Calu3 (cell line): ENCODE measurements at regions not wholly inside any gene's neighbourhood (a gene's known extent, or its start where the extent isn't known, plus 50 kb on each side); places are given as distances from the start of the nearest gene placed in this dataset.

Experiments
- BruUV-seq: library from RNA; stranded (reverse); fragments of 400-500 nt; replicated peaks from 2 replicates; lab custom pipeline; 2021; lab: Mats Ljungman, UMichigan
- CTCF ChIA-PET: fragments of 300-600 bp; sonication (Branson Sonifier 250); formaldehyde crosslinking; loops from one replicate; lab custom pipeline; 2022; ENCODE audit warnings: antibody characterized with exemption; lab: Charles Lee
- DNase-seq: peaks from one replicate; pipeline ENCODE4 v3.0.0; 2022
- H3K27ac Mint-ChIP-seq: one replicate; pipeline ENCODE4 v1.8.0; 2022; ENCODE audit warnings: mixed read lengths; ENCODE audit not compliant: unreplicated experiment
- H3K27me3 Mint-ChIP-seq: one replicate; pipeline ENCODE4 v1.8.0; 2022; ENCODE audit warnings: mixed read lengths; ENCODE audit not compliant: unreplicated experiment
- H3K36me3 Mint-ChIP-seq: one replicate; pipeline ENCODE4 v1.8.0; 2022; ENCODE audit warnings: mild to moderate bottlenecking, moderate library complexity, mixed read lengths; ENCODE audit not compliant: insufficient read depth, unreplicated experiment
- H3K4me1 Mint-ChIP-seq: one replicate; pipeline ENCODE4 v1.8.0; 2022; ENCODE audit warnings: mild to moderate bottlenecking, low read depth, mixed read lengths; ENCODE audit not compliant: unreplicated experiment
- H3K4me3 Mint-ChIP-seq: one replicate; pipeline ENCODE4 v1.8.0; 2022; ENCODE audit warnings: mild to moderate bottlenecking, low read depth, moderate library complexity, mixed read lengths; ENCODE audit not compliant: unreplicated experiment
- H3K9me3 Mint-ChIP-seq: one replicate; pipeline ENCODE4 v1.8.0; 2022; ENCODE audit warnings: low read depth, mixed read lengths; ENCODE audit not compliant: unreplicated experiment
- intact Hi-C: fragments of 100-400 bp; cut with micrococcal nuclease; formaldehyde crosslinking; loops from one replicate; pipeline ENCODE4 v1.10.0; 2022; ENCODE audit not compliant: unreplicated experiment
- TF ChIP-seq, protein P1 (sequence below): fragments of 200-600 bp; IDR thresholded peaks from one replicate; pipeline ENCODE4 v1.8.0; 2022; ENCODE audit warnings: antibody characterized with exemption; ENCODE audit not compliant: unreplicated experiment

DNA sequence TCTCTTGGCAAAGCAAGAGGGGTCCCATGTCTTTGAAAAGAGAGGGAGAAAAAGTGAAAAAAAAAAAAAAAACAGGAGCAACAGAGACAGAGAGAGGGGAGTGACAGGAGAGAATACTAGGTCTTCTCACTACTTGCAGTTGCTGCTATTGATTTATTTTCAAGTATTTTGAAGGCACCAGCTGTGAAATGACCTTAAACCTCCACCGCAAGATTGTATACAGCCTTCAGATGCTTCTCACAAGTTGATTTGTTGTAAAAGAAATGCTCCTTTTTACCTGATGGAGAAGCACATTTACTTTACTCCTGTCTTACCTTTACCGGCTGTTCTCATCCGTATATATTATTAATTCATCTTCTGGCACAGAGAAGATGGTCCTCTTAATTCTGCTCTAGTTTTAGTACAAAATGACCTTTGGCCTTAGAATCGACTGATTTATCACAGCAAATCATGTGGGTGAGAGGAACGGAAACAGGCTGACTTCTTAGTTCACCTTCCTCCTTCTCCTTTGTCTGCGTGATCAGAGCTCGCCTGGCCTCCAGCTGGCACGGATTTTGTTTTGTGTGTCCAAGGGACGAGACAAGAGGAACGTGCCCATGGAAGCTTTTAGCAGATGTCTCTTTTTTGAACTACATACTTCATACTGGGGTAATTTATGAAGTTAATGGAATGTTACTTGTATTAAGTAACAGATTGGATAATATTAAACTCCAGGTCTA is 82.4 kb upstream of the PACRGL start:
- Mint-ChIP-seq H3K4me3 (no peak overlapping the region), H3K4me1 (peaks cover 21% of the 10 kb centered on the region), H3K27ac (no peak overlapping the region), H3K9me3 (no peaks in the 10 kb centered on the region), H3K27me3 (no peaks in the 10 kb centered on the region), H3K36me3 (no peaks in the 10 kb centered on the region)
- TF ChIP-seq, protein P1, sequence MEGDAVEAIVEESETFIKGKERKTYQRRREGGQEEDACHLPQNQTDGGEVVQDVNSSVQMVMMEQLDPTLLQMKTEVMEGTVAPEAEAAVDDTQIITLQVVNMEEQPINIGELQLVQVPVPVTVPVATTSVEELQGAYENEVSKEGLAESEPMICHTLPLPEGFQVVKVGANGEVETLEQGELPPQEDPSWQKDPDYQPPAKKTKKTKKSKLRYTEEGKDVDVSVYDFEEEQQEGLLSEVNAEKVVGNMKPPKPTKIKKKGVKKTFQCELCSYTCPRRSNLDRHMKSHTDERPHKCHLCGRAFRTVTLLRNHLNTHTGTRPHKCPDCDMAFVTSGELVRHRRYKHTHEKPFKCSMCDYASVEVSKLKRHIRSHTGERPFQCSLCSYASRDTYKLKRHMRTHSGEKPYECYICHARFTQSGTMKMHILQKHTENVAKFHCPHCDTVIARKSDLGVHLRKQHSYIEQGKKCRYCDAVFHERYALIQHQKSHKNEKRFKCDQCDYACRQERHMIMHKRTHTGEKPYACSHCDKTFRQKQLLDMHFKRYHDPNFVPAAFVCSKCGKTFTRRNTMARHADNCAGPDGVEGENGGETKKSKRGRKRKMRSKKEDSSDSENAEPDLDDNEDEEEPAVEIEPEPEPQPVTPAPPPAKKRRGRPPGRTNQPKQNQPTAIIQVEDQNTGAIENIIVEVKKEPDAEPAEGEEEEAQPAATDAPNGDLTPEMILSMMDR, result no peak
- CTCF ChIA-PET, result no interaction called here
- intact Hi-C loops, result no loop called here
- no TSS peak for BruUV-seq
- no peak for DNase-seq

DNA sequence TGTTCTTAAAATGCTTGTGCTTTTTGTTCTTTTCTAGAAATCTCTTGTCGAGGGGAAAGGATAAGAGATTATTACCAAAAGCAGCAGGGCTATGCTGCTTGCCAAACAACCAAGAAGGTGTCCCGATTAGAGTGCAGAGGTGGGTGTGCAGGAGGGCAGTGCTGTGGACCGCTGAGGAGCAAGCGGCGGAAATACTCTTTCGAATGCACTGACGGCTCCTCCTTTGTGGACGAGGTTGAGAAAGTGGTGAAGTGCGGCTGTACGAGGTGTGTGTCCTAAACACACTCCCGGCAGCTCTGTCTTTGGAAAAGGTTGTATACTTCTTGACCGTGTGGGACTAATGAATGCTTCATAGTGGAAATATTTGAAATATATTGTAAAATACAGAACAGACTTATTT is 81.5 kb upstream of the PACRGL start:
- no TSS peak for BruUV-seq
- Mint-ChIP-seq H3K9me3 (no peaks in the 10 kb centered on the region), H3K36me3 (no peaks in the 10 kb centered on the region), H3K4me3 (no peak overlapping the region), H3K27ac (no peak overlapping the region), H3K27me3 (no peaks in the 10 kb centered on the region), H3K4me1 (peaks cover 21% of the 10 kb centered on the region)
- DNase-seq, result no peak
- TF ChIP-seq, protein P1, result no peak
- intact Hi-C loops, result no loop called here
- CTCF ChIA-PET, result no interaction called here

DNA sequence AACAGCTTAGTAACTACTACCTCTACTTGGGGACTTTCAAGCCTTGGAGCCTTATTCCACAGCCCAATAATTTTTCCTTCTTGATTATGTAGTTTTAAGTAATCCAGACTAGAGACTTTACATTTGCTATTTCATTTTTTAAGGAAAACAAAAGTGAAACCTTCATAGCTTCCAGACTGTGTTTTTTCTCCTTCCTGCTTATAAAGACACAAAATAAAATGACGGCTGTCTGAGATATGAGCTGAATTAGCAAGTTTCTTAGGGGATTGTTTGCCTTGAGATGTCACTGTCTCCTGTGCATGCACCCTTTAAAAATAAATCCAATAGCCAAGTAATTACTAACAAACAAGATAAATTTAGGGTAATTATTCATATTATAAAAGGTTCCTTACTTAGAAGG is 78.8 kb upstream of the PACRGL start:
- H3K9me3 Mint-ChIP-seq, result no peaks in the 10 kb centered on the region
- H3K27ac Mint-ChIP-seq, result no peak overlapping the region
- H3K4me1 Mint-ChIP-seq, result peaks cover 26% of the 10 kb centered on the region
- TF ChIP-seq, protein P1, result no peak
- intact Hi-C loops, result no loop called here
- H3K27me3 Mint-ChIP-seq, result no peaks in the 10 kb centered on the region
- DNase-seq, result no peak
- BruUV-seq, result no TSS peak
- H3K36me3 Mint-ChIP-seq, result no peaks in the 10 kb centered on the region
- CTCF ChIA-PET, result no interaction called here
- H3K4me3 Mint-ChIP-seq, result no peak overlapping the region

DNA sequence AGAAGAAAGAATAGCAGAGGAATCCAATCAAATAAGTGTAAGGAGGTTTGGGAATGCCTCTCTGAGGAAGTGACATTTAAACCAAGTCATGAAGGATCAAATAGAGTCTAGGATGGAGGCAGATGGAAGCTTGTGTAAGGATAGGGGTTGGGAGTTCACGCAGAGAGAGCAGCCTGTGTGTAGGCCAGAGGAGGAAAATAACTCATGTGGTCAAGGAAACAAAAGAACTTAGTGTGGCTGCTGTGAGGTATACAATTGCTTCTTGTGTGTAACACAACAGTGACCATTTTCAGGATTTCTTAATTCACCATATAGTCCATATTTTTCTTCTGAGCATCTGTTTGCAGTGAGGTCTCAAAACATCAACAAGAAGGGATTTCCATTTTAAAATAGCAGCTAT is 77.6 kb upstream of the PACRGL start:
- peaks cover 14% of the 10 kb centered on the region for H3K4me1 Mint-ChIP-seq
- intact Hi-C loops, result no loop called here
- CTCF ChIA-PET, result no interaction called here

More for the DNA sequence above, 77.6 kb upstream of the PACRGL start:
- Mint-ChIP-seq H3K4me3 (no peak overlapping the region), H3K27me3 (no peaks in the 10 kb centered on the region), H3K9me3 (no peaks in the 10 kb centered on the region), H3K27ac (no peak overlapping the region), H3K36me3 (no peaks in the 10 kb centered on the region)
- BruUV-seq, result no TSS peak
- no peak for DNase-seq
- TF ChIP-seq, protein P1, result no peak
